ENCODE measurements at regions not wholly inside any gene's neighbourhood (a gene's known extent, or its start where the extent isn't known, plus 50 kb on each side); places are given as distances from the start of the nearest gene placed in this dataset.
A peak's percentile ranks its signal among the peaks of the same experiment; 100 is the strongest.
"Not testable (repeated sequence)": the region's sequence is repeated elsewhere in the genome, so short reads cannot be mapped to it uniquely, and the experiment has no call there.

GRCh38 chr4:118587116-118587831 is 97.9 kb upstream of the METTL14 start:
- DNase-seq (ENCODE audit: low spot score): no peak

- no peak for DNase-seq (ENCODE audit: low spot score)
These were observed 97.2 kb upstream of the METTL14 start for GRCh38 chr4:118587946-118588345.

- no peak for DNase-seq (ENCODE audit: low spot score)
These were observed 95.6 kb upstream of the METTL14 start for GRCh38 chr4:118589471-118590055.

GRCh38 chr4:118591339-118592046 is 93.7 kb upstream of the METTL14 start:
- peak; percentile 84 for DNase-seq (ENCODE audit: low spot score)

- DNase-seq (ENCODE audit: low spot score): not testable (repeated sequence)
These were observed 92.9 kb upstream of the METTL14 start for GRCh38 chr4:118592289-118592688.

- DNase-seq (ENCODE audit: low spot score): not testable (repeated sequence)
These were observed 89.3 kb upstream of the METTL14 start for GRCh38 chr4:118595883-118596282.

GRCh38 chr4:118625097-118625496 is 60.1 kb upstream of the METTL14 start:
- DNase-seq (ENCODE audit: low spot score): not testable (repeated sequence)

GRCh38 chr4:118629697-118630096 is 55.5 kb upstream of the METTL14 start:
- not testable (repeated sequence) for DNase-seq (ENCODE audit: low spot score)

GRCh38 chr4:118630897-118631296 is 54.3 kb upstream of the METTL14 start:
- DNase-seq (ENCODE audit: low spot score): not testable (repeated sequence)

GRCh38 chr4:118631321-118632050 is 53.7 kb upstream of the METTL14 start:
- not testable (repeated sequence) for DNase-seq (ENCODE audit: low spot score)

- DNase-seq (ENCODE audit: low spot score): not testable (repeated sequence)
These were observed 51.7 kb upstream of the METTL14 start for GRCh38 chr4:118633476-118633875.

GRCh38 chr4:118634126-118634875 is 50.9 kb upstream of the METTL14 start:
- not testable (repeated sequence) for DNase-seq (ENCODE audit: low spot score)

Measured in iPS-NIHi11 (cell line).